ENCODE measurements at regions not wholly inside any gene's neighbourhood (a gene's known extent, or its start where the extent isn't known, plus 50 kb on each side); places are given as distances from the start of the nearest gene placed in this dataset.

DNA sequence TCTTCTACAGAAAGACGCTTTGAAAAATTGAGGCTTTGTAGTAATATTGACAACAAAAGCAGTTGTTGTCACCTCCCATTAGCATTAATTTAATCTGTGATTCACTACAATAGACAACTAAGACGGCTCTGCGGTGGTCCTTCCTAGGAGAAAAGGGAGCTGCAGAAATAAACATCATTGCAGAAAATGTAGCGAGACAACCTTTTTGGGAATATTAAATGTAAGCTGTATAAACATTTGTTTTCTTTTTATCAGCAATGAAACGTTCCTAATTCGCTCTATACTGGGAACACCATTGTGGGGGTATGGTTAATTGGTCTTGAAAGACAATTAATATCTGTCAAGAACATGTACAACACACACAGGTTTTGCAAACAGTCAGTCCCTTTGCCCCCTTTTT, 583.3 kb upstream of the TENM3 start:
- POLR2A ChIA-PET: no interaction called here
- Histone ChIP-seq H3K4me3 (ENCODE audit: low read depth, low read length) (no peak overlapping the region), H3K36me3 (ENCODE audit: control insufficient read depth, insufficient read depth, low read length) (no peaks in the 10 kb centered on the region), H3K27me3 (replicated peaks; ENCODE audit: control insufficient read depth, insufficient read depth, low read length) (no peaks in the 10 kb centered on the region), H3K9me3 (no peaks in the 10 kb centered on the region), H3K4me1 (no peaks in the 10 kb centered on the region)
- Mint-ChIP-seq H3K27me3 (ENCODE audit: insufficient read depth, unreplicated experiment) (peaks cover 11% of the 10 kb centered on the region), H3K4me1 (ENCODE audit: low read depth, unreplicated experiment) (no peaks in the 10 kb centered on the region), H3K4me3 (ENCODE audit: unreplicated experiment) (no peak overlapping the region), H3K27ac (ENCODE audit: unreplicated experiment) (no peak overlapping the region), H3K36me3 (ENCODE audit: insufficient read depth, unreplicated experiment) (no peaks in the 10 kb centered on the region), H3K9me3 (ENCODE audit: unreplicated experiment) (no peaks in the 10 kb centered on the region)
- intact Hi-C loops (cut with micrococcal nuclease; ENCODE audit: unreplicated experiment): no loop called here
- DNase-seq: no peak
- BruUV-seq (replicated peaks): no TSS peak
- TF ChIP-seq CTCF (IDR thresholded peaks at IDR 0.05; ENCODE audit: insufficient read depth in 1 of 2, low read depth in 1 of 2, low read length in 1 of 2, severe bottlenecking in 1 of 2, unreplicated experiment in 1 of 2): no peak
- CTCF ChIA-PET: no interaction called here

- H3K4me1 Mint-ChIP-seq (ENCODE audit: low read depth, unreplicated experiment): no peaks in the 10 kb centered on the region
- no peaks in the 10 kb centered on the region for H3K9me3 Mint-ChIP-seq (ENCODE audit: unreplicated experiment)
- CTCF ChIA-PET: interaction anchor here (1.1 kb wide), 1 partner anchor 11 kb away, joined by 3 read pairs; no protein-coding TSS in a partner anchor
- POLR2A ChIA-PET: no interaction called here
- intact Hi-C loops (cut with micrococcal nuclease; ENCODE audit: unreplicated experiment): no loop called here
- peaks cover 11% of the 10 kb centered on the region for H3K27me3 Mint-ChIP-seq (ENCODE audit: insufficient read depth, unreplicated experiment)
- Histone ChIP-seq H3K4me1 (no peaks in the 10 kb centered on the region), H3K9me3 (no peaks in the 10 kb centered on the region), H3K4me3 (ENCODE audit: low read depth, low read length) (no peak overlapping the region), H3K27me3 (replicated peaks; ENCODE audit: control insufficient read depth, insufficient read depth, low read length) (no peaks in the 10 kb centered on the region), H3K36me3 (ENCODE audit: control insufficient read depth, insufficient read depth, low read length) (no peaks in the 10 kb centered on the region)
- H3K27ac Mint-ChIP-seq (ENCODE audit: unreplicated experiment): no peak overlapping the region
- no peak for TF ChIP-seq CTCF (IDR thresholded peaks at IDR 0.05; ENCODE audit: insufficient read depth in 1 of 2, low read depth in 1 of 2, low read length in 1 of 2, severe bottlenecking in 1 of 2, unreplicated experiment in 1 of 2)
- H3K4me3 Mint-ChIP-seq (ENCODE audit: unreplicated experiment): no peak overlapping the region
- H3K36me3 Mint-ChIP-seq (ENCODE audit: insufficient read depth, unreplicated experiment): no peaks in the 10 kb centered on the region
- no TSS peak for BruUV-seq (replicated peaks)
- no peak for DNase-seq
Observed at GRCh38 chr4:181661090-181661489, 582.1 kb upstream of the TENM3 start.

DNA sequence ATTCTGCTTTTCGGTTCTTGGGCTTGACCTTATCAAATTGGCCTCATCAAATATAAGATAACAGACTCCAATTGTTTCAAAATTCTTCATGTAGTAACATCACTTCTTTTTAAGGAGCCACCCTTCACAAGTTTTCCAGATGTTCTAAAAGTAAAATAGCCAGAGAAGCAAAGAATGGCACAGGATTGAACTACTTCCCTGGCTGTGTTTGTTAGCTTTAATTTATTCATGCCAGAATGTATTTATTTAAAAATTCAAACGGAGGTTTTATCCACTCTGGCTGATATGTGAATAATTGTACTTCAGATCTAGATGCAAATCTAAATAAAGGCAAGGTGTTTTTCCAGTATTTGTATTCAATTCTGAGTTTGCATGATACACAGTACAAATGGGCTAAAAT, 581.3 kb upstream of the TENM3 start:
- no peaks in the 10 kb centered on the region for H3K4me1 Mint-ChIP-seq (ENCODE audit: low read depth, unreplicated experiment)
- no TSS peak for BruUV-seq (replicated peaks)
- no peak overlapping the region for H3K4me3 ChIP-seq (ENCODE audit: low read depth, low read length)
- no peaks in the 10 kb centered on the region for H3K36me3 ChIP-seq (ENCODE audit: control insufficient read depth, insufficient read depth, low read length)
- H3K4me3 Mint-ChIP-seq (ENCODE audit: unreplicated experiment): no peak overlapping the region
- TF ChIP-seq CTCF (IDR thresholded peaks at IDR 0.05; ENCODE audit: insufficient read depth in 1 of 2, low read depth in 1 of 2, low read length in 1 of 2, severe bottlenecking in 1 of 2, unreplicated experiment in 1 of 2): no peak
- peaks cover 7% of the 10 kb centered on the region for H3K27me3 Mint-ChIP-seq (ENCODE audit: insufficient read depth, unreplicated experiment)
- H3K27me3 ChIP-seq (replicated peaks; ENCODE audit: control insufficient read depth, insufficient read depth, low read length): no peaks in the 10 kb centered on the region
- DNase-seq: no peak
- H3K36me3 Mint-ChIP-seq (ENCODE audit: insufficient read depth, unreplicated experiment): no peaks in the 10 kb centered on the region
- H3K9me3 ChIP-seq: no peaks in the 10 kb centered on the region
- H3K4me1 ChIP-seq: no peaks in the 10 kb centered on the region
- H3K9me3 Mint-ChIP-seq (ENCODE audit: unreplicated experiment): no peaks in the 10 kb centered on the region
- H3K27ac Mint-ChIP-seq (ENCODE audit: unreplicated experiment): no peak overlapping the region
- intact Hi-C loops (cut with micrococcal nuclease; ENCODE audit: unreplicated experiment): no loop called here
- POLR2A ChIA-PET: no interaction called here
- CTCF ChIA-PET: interaction anchor here (1.1 kb wide), 1 partner anchor 10 kb away, joined by 3 read pairs; no protein-coding TSS in a partner anchor

All from Caco-2 (cell line).